K562 (cell line): ENCODE measurements at regions not wholly inside any gene's neighbourhood (a gene's known extent, or its start where the extent isn't known, plus 50 kb on each side); places are given as distances from the start of the nearest gene placed in this dataset.

Experiments
- EGR1 ChIP-seq: fragments of 450-650 bp; conservative IDR thresholded peaks from 2 replicates; pipeline ENCODE4 v1.6.1; 2017; ENCODE audit warnings: mild to moderate bottlenecking
- EZH2 ChIP-seq: IDR thresholded peaks from 2 replicates; pipeline ENCODE4 v1.6.1; 2012; ENCODE audit warnings: low read depth, mild to moderate bottlenecking, inconsistent platforms, low read length, borderline replicate concordance
- NFIX ChIP-seq: fragments of 250-450 bp; sonication (Bioruptor Pico); IDR thresholded peaks from 2 replicates; pipeline ENCODE4 v1.4.0; 2020; ENCODE audit warnings: low read depth, mild to moderate bottlenecking, moderate library complexity
- TF ChIP-seq, protein P1 (sequence below): fragments of 450-650 bp; IDR thresholded peaks from 2 replicates; pipeline ENCODE4 v1.6.1; 2016; ENCODE audit warnings: mild to moderate bottlenecking, moderate library complexity
- TF ChIP-seq, protein P2 (sequence below), 2 experiments: fragments of 450-650 bp; IDR thresholded peaks; 2 replicates each; pipeline ENCODE4 v1.6.1; 2016
- TF ChIP-seq, protein P3 (sequence below): fragments of 450-650 bp; IDR thresholded peaks from one replicate; pipeline ENCODE4 v1.6.1; 2018; ENCODE audit warnings: mild to moderate bottlenecking, moderate library complexity; ENCODE audit not compliant: partially characterized antibody

DNA sequence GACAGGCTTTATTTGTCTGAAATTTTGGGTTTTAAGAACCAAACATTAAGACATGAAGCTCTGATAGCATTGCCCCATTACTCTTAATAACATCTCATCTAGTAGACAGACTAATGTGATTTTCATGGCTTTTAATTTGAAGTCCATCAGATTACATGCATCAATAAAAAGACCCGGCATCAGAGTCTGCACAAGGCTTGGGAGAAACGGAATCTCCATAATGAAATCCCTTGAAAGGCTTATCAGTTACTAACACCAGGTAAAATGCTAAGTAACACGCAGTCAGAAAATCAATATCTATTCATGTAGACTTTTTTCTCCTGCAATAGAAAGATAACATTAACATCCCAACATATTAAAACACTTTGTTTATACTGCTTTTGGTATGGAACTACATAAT is 1485.2 kb upstream of the DDX18 start (continued):
- TF ChIP-seq, protein P1, sequence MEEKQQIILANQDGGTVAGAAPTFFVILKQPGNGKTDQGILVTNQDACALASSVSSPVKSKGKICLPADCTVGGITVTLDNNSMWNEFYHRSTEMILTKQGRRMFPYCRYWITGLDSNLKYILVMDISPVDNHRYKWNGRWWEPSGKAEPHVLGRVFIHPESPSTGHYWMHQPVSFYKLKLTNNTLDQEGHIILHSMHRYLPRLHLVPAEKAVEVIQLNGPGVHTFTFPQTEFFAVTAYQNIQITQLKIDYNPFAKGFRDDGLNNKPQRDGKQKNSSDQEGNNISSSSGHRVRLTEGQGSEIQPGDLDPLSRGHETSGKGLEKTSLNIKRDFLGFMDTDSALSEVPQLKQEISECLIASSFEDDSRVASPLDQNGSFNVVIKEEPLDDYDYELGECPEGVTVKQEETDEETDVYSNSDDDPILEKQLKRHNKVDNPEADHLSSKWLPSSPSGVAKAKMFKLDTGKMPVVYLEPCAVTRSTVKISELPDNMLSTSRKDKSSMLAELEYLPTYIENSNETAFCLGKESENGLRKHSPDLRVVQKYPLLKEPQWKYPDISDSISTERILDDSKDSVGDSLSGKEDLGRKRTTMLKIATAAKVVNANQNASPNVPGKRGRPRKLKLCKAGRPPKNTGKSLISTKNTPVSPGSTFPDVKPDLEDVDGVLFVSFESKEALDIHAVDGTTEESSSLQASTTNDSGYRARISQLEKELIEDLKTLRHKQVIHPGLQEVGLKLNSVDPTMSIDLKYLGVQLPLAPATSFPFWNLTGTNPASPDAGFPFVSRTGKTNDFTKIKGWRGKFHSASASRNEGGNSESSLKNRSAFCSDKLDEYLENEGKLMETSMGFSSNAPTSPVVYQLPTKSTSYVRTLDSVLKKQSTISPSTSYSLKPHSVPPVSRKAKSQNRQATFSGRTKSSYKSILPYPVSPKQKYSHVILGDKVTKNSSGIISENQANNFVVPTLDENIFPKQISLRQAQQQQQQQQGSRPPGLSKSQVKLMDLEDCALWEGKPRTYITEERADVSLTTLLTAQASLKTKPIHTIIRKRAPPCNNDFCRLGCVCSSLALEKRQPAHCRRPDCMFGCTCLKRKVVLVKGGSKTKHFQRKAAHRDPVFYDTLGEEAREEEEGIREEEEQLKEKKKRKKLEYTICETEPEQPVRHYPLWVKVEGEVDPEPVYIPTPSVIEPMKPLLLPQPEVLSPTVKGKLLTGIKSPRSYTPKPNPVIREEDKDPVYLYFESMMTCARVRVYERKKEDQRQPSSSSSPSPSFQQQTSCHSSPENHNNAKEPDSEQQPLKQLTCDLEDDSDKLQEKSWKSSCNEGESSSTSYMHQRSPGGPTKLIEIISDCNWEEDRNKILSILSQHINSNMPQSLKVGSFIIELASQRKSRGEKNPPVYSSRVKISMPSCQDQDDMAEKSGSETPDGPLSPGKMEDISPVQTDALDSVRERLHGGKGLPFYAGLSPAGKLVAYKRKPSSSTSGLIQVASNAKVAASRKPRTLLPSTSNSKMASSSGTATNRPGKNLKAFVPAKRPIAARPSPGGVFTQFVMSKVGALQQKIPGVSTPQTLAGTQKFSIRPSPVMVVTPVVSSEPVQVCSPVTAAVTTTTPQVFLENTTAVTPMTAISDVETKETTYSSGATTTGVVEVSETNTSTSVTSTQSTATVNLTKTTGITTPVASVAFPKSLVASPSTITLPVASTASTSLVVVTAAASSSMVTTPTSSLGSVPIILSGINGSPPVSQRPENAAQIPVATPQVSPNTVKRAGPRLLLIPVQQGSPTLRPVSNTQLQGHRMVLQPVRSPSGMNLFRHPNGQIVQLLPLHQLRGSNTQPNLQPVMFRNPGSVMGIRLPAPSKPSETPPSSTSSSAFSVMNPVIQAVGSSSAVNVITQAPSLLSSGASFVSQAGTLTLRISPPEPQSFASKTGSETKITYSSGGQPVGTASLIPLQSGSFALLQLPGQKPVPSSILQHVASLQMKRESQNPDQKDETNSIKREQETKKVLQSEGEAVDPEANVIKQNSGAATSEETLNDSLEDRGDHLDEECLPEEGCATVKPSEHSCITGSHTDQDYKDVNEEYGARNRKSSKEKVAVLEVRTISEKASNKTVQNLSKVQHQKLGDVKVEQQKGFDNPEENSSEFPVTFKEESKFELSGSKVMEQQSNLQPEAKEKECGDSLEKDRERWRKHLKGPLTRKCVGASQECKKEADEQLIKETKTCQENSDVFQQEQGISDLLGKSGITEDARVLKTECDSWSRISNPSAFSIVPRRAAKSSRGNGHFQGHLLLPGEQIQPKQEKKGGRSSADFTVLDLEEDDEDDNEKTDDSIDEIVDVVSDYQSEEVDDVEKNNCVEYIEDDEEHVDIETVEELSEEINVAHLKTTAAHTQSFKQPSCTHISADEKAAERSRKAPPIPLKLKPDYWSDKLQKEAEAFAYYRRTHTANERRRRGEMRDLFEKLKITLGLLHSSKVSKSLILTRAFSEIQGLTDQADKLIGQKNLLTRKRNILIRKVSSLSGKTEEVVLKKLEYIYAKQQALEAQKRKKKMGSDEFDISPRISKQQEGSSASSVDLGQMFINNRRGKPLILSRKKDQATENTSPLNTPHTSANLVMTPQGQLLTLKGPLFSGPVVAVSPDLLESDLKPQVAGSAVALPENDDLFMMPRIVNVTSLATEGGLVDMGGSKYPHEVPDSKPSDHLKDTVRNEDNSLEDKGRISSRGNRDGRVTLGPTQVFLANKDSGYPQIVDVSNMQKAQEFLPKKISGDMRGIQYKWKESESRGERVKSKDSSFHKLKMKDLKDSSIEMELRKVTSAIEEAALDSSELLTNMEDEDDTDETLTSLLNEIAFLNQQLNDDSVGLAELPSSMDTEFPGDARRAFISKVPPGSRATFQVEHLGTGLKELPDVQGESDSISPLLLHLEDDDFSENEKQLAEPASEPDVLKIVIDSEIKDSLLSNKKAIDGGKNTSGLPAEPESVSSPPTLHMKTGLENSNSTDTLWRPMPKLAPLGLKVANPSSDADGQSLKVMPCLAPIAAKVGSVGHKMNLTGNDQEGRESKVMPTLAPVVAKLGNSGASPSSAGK: no peak
- TF ChIP-seq EGR1: no peak
- no peak for TF ChIP-seq EZH2
- TF ChIP-seq, protein P2, sequence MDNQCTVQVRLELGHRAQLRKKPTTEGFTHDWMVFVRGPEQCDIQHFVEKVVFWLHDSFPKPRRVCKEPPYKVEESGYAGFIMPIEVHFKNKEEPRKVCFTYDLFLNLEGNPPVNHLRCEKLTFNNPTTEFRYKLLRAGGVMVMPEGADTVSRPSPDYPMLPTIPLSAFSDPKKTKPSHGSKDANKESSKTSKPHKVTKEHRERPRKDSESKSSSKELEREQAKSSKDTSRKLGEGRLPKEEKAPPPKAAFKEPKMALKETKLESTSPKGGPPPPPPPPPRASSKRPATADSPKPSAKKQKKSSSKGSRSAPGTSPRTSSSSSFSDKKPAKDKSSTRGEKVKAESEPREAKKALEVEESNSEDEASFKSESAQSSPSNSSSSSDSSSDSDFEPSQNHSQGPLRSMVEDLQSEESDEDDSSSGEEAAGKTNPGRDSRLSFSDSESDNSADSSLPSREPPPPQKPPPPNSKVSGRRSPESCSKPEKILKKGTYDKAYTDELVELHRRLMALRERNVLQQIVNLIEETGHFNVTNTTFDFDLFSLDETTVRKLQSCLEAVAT (IDR thresholded peaks at IDR 0.05): no peak
- TF ChIP-seq, protein P3, sequence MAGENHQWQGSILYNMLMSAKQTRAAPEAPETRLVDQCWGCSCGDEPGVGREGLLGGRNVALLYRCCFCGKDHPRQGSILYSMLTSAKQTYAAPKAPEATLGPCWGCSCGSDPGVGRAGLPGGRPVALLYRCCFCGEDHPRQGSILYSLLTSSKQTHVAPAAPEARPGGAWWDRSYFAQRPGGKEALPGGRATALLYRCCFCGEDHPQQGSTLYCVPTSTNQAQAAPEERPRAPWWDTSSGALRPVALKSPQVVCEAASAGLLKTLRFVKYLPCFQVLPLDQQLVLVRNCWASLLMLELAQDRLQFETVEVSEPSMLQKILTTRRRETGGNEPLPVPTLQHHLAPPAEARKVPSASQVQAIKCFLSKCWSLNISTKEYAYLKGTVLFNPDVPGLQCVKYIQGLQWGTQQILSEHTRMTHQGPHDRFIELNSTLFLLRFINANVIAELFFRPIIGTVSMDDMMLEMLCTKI: no peak
- TF ChIP-seq NFIX (CRISPR knock-in tag): no peak
